Endodermal cell (in vitro differentiated cells): ENCODE measurements at regions not wholly inside any gene's neighbourhood (a gene's known extent, or its start where the extent isn't known, plus 50 kb on each side); places are given as distances from the start of the nearest gene placed in this dataset.

Experiments used
- DNase-seq: peaks from one replicate; pipeline ENCODE4 v3.0.0-alpha.2; 2017
- H3K27ac ChIP-seq: 2 replicates; pipeline ENCODE4 v1.5.1; 2013; ENCODE audit warnings: mild to moderate bottlenecking, low read depth, low read length, moderate library complexity
- H3K27me3 ChIP-seq: 2 replicates; pipeline ENCODE4 v1.6.1; 2013; ENCODE audit warnings: mild to moderate bottlenecking, low read length, moderate library complexity; ENCODE audit not compliant: insufficient read depth, control insufficient read depth, poor library complexity, severe bottlenecking
- H3K36me3 ChIP-seq: 2 replicates; pipeline ENCODE4 v1.7.0; 2013; ENCODE audit warnings: mild to moderate bottlenecking, low read length, moderate library complexity; ENCODE audit not compliant: control insufficient read depth, insufficient read depth
- H3K4me1 ChIP-seq: one replicate; pipeline ENCODE4 v1.7.0; 2013; ENCODE audit warnings: low read length; ENCODE audit not compliant: control insufficient read depth, insufficient read depth
- H3K4me3 ChIP-seq: 2 replicates; pipeline ENCODE4 v1.5.1; 2013; ENCODE audit warnings: mild to moderate bottlenecking, low read length, moderate library complexity
- H3K9ac ChIP-seq: 2 replicates; pipeline ENCODE4 v1.6.1; 2013; ENCODE audit warnings: mild to moderate bottlenecking, low read length, moderate library complexity; ENCODE audit not compliant: poor library complexity, severe bottlenecking; ENCODE audit errors: extremely low read depth
- H3K9me3 ChIP-seq: 2 replicates; pipeline ENCODE4 v1.6.1; 2013; ENCODE audit warnings: mild to moderate bottlenecking, low read length, moderate library complexity; ENCODE audit not compliant: control insufficient read depth
- H3K27ac Mint-ChIP-seq: 2 replicates; pipeline ENCODE4 v1.8.0; 2020; ENCODE audit warnings: mixed read lengths
- H3K27me3 Mint-ChIP-seq: 2 replicates; pipeline ENCODE4 v1.8.0; 2021; ENCODE audit warnings: mild to moderate bottlenecking, mixed read lengths; ENCODE audit not compliant: insufficient read depth
- H3K36me3 Mint-ChIP-seq: 2 replicates; pipeline ENCODE4 v1.8.0; 2020; ENCODE audit warnings: low read depth, mixed read lengths
- H3K4me1 Mint-ChIP-seq: 2 replicates; pipeline ENCODE4 v1.8.0; 2020; ENCODE audit warnings: mixed read lengths
- H3K4me3 Mint-ChIP-seq: 2 replicates; pipeline ENCODE4 v1.8.0; 2020; ENCODE audit warnings: mild to moderate bottlenecking, moderate library complexity, mixed read lengths
- H3K9me3 Mint-ChIP-seq: 2 replicates; pipeline ENCODE4 v1.8.0; 2020; ENCODE audit warnings: mild to moderate bottlenecking, mixed read lengths
- CTCF ChIP-seq: fragments of 200-600 bp; sonication (generic); conservative IDR thresholded peaks from 2 replicates; pipeline ENCODE4 v1.5.0; 2021; ENCODE audit warnings: antibody characterized with exemption, mild to moderate bottlenecking
- WGBS, 2 experiments: methylation state at CpG; one replicate each; pipeline versions ENCODE4 v1.1.5 to v1.1.7; 2013; ENCODE audit warnings: missing lambda C conversion rate in 2 of 2, mixed read lengths in 1 of 2; ENCODE audit not compliant: insufficient coverage in 1 of 2, insufficient read length in 1 of 2; 5-methylcytosine and 5-hydroxymethylcytosine counted together

DNA sequence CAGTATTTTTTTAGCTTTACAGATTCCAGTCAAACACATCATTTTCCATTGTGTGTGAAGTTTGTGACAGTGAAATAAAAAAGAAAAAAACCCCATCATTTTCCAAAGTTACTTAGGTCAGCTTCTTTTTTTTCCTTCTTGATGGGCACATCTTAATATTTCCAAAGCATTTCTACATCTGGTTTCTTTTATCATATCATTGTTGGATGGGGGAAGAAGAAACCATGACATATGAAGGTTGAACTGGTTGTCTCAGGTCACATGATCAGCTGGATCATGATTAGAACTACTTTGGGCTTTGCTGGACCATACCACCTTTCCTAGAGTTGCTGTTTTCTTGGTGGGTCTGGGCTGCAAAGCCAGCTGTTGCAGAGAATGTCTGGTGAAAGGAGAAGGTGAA is 59.8 kb downstream of the FOS start:
- Histone ChIP-seq H3K9me3 (no peaks in the 10 kb centered on the region), H3K36me3 (no peaks in the 10 kb centered on the region), H3K4me3 (no peak overlapping the region), H3K4me1 (no peaks in the 10 kb centered on the region), H3K27ac (no peak overlapping the region), H3K9ac (no peak overlapping the region), H3K27me3 (peaks cover 4% of the 10 kb centered on the region)
- DNase-seq = no peak
- no peak for TF ChIP-seq CTCF
- Mint-ChIP-seq H3K9me3 (peaks cover 14% of the 10 kb centered on the region), H3K4me3 (no peak overlapping the region), H3K36me3 (no peaks in the 10 kb centered on the region), H3K4me1 (no peaks in the 10 kb centered on the region), H3K27me3 (peaks cover 15% of the 10 kb centered on the region), H3K27ac (no peak overlapping the region)

DNA sequence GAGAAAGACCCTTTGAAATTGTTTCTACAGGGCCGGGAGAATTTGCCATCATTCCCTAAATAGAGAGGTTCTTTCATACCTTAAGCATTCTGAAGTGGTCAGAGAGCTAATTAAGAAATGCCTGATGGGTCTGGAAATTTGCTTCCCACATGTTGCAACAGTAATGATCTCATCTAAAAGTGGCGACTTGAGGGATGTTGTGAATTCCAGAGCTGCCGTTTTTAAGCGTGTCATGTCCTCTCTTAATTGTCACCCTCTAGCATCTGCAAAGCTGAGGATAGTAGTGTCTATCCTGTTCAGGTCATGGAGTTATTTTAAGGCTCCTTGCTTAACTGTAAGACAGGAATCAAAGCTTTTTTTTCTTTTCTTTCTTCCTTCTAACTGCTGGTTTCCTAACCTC is 60.4 kb downstream of the FOS start:
- H3K9me3 Mint-ChIP-seq = peaks cover 14% of the 10 kb centered on the region
- no peaks in the 10 kb centered on the region for H3K36me3 Mint-ChIP-seq
- H3K4me1 Mint-ChIP-seq = no peaks in the 10 kb centered on the region
- DNase-seq = no peak
- WGBS, 2 experiments = 88 to 92% methylated on average over 2 to 4 of the region's 4 CpGs
- Histone ChIP-seq H3K9ac (no peak overlapping the region), H3K27ac (no peak overlapping the region), H3K27me3 (peaks cover 4% of the 10 kb centered on the region), H3K9me3 (no peaks in the 10 kb centered on the region), H3K4me1 (no peaks in the 10 kb centered on the region), H3K36me3 (no peaks in the 10 kb centered on the region), H3K4me3 (no peak overlapping the region)
- H3K27ac Mint-ChIP-seq = no peak overlapping the region
- TF ChIP-seq CTCF = no peak
- H3K27me3 Mint-ChIP-seq = peaks cover 16% of the 10 kb centered on the region
- H3K4me3 Mint-ChIP-seq = no peak overlapping the region

- H3K9me3 ChIP-seq = no peaks in the 10 kb centered on the region
- H3K36me3 ChIP-seq = no peaks in the 10 kb centered on the region
- Mint-ChIP-seq H3K27me3 (peaks cover 18% of the 10 kb centered on the region), H3K4me1 (no peaks in the 10 kb centered on the region), H3K9me3 (peaks cover 17% of the 10 kb centered on the region), H3K36me3 (no peaks in the 10 kb centered on the region), H3K27ac (no peak overlapping the region), H3K4me3 (no peak overlapping the region)
- no peaks in the 10 kb centered on the region for H3K27me3 ChIP-seq
- no peak for TF ChIP-seq CTCF
- no peak for DNase-seq
- no peaks in the 10 kb centered on the region for H3K4me1 ChIP-seq
- WGBS, 2 experiments = 82 to 86% methylated on average over 6 to 8 of the region's 8 CpGs
- no peak overlapping the region for H3K4me3 ChIP-seq
- H3K27ac ChIP-seq = no peak overlapping the region
- no peak overlapping the region for H3K9ac ChIP-seq
Measured at GRCh38 chr14:75340921-75341320, 62.3 kb downstream of the FOS start.
